HepG2 (cell line): ENCODE measurements at regions not wholly inside any gene's neighbourhood (a gene's known extent, or its start where the extent isn't known, plus 50 kb on each side); places are given as distances from the start of the nearest gene placed in this dataset.
A peak's percentile ranks its signal among the peaks of the same experiment; 100 is the strongest.

ENCODE experiments used
- ARID5B ChIP-seq: IDR thresholded peaks from 2 replicates; pipeline ENCODE4 v1.4.0; 2020; ENCODE audit warnings: mild to moderate bottlenecking, missing genetic modification reagents
- ARNT2 ChIP-seq: sonication (generic); formaldehyde crosslinking; IDR thresholded peaks from 2 replicates; pipeline ENCODE4 v1.8.0; 2022; ENCODE audit warnings: mild to moderate bottlenecking, low read depth, missing genetic modification reagents, moderate library complexity
- EP300 ChIP-seq, 3 experiments: sonication (generic) in 1 of 3; formaldehyde crosslinking in 1 of 3; IDR thresholded peaks; 2 replicates each; pipeline versions ENCODE4 v1.5.1 to v1.6.1; 2011 to 2020; ENCODE audit warnings: low read depth in 2 of 3, low read length in 2 of 3, borderline replicate concordance in 1 of 3, improper control_type of control experiment in 1 of 3, mild to moderate bottlenecking in 1 of 3, missing genetic modification reagents in 1 of 3, moderate library complexity in 1 of 3
- ESRRA ChIP-seq: sonication (generic); formaldehyde crosslinking; IDR thresholded peaks from 2 replicates; pipeline ENCODE4 v1.5.1; 2020; ENCODE audit warnings: mild to moderate bottlenecking, low read depth, missing genetic modification reagents
- FIP1L1 ChIP-seq: fragments of 200-400 bp; formaldehyde crosslinking; IDR thresholded peaks from 2 replicates; pipeline ENCODE4 v1.6.1; 2018; ENCODE audit warnings: low read depth, mild to moderate bottlenecking, low read length, moderate library complexity, borderline replicate concordance; ENCODE audit not compliant: insufficient read depth
- GPBP1L1 ChIP-seq: sonication (generic); formaldehyde crosslinking; IDR thresholded peaks from 2 replicates; pipeline ENCODE4 v1.5.0; 2020; ENCODE audit warnings: mild to moderate bottlenecking, missing genetic modification reagents
- HNRNPK ChIP-seq: fragments of 200-400 bp; formaldehyde crosslinking; IDR thresholded peaks from 2 replicates; pipeline ENCODE4 v1.6.1; 2018; ENCODE audit warnings: low read length, low read depth, moderate library complexity, mild to moderate bottlenecking; ENCODE audit not compliant: poor library complexity, severe bottlenecking
- MBD4 ChIP-seq: IDR thresholded peaks from 2 replicates; pipeline ENCODE4 v1.6.1; 2012; ENCODE audit warnings: low read length, inconsistent platforms, borderline replicate concordance
- NFIB ChIP-seq: sonication (generic); formaldehyde crosslinking; IDR thresholded peaks from 2 replicates; pipeline ENCODE4 v1.9.0; 2021; ENCODE audit warnings: missing genetic modification reagents, mild to moderate bottlenecking, borderline replicate concordance
- SRY ChIP-seq: sonication (generic); formaldehyde crosslinking; IDR thresholded peaks from 2 replicates; pipeline ENCODE4 v1.8.0; 2022; ENCODE audit warnings: mild to moderate bottlenecking, missing genetic modification reagents
- TAF15 ChIP-seq: fragments of 200-400 bp; formaldehyde crosslinking; IDR thresholded peaks from one replicate; pipeline ENCODE4 v1.6.1; 2018; ENCODE audit warnings: mild to moderate bottlenecking, low read depth, low read length; ENCODE audit not compliant: poor library complexity, severe bottlenecking
- TFDP2 ChIP-seq: sonication (generic); formaldehyde crosslinking; IDR thresholded peaks from 2 replicates; pipeline ENCODE4 v1.4.0; 2020; ENCODE audit warnings: missing genetic modification reagents
- XRCC5 ChIP-seq: fragments of 200-400 bp; formaldehyde crosslinking; optimal IDR thresholded peaks from 2 replicates; pipeline ENCODE3; 2017; ENCODE audit warnings: mild to moderate bottlenecking, low read length
- ZFP37 ChIP-seq: sonication (generic); formaldehyde crosslinking; IDR thresholded peaks from 2 replicates; pipeline ENCODE4 v1.4.0; 2020; ENCODE audit warnings: missing genetic modification reagents, borderline replicate concordance
- ZFYVE20 ChIP-seq: sonication (generic); formaldehyde crosslinking; IDR thresholded peaks from 2 replicates; pipeline ENCODE4 v1.8.0; 2023; ENCODE audit warnings: low read depth, mild to moderate bottlenecking, moderate library complexity, missing genetic modification reagents, borderline replicate concordance
- ZNF543 ChIP-seq: sonication (generic); formaldehyde crosslinking; IDR thresholded peaks from 2 replicates; pipeline ENCODE4 v1.4.0; 2020; ENCODE audit warnings: mild to moderate bottlenecking, missing genetic modification reagents
- ZNF557 ChIP-seq: sonication (generic); formaldehyde crosslinking; IDR thresholded peaks from 2 replicates; pipeline ENCODE4 v1.4.0; 2020; ENCODE audit warnings: missing genetic modification reagents
- ZNF589 ChIP-seq: sonication (generic); formaldehyde crosslinking; conservative IDR thresholded peaks from 2 replicates; pipeline ENCODE4 v1.8.0; 2022; ENCODE audit warnings: mild to moderate bottlenecking, moderate library complexity, missing genetic modification reagents
- ZNF678 ChIP-seq: sonication (generic); formaldehyde crosslinking; IDR thresholded peaks from 2 replicates; pipeline ENCODE4 v1.4.0; 2020; ENCODE audit warnings: mild to moderate bottlenecking, missing genetic modification reagents

- TF ChIP-seq TFDP2 (peak; percentile 81), ARNT2 (no peak; the same call in none of the 2 replicates), SRY (CRISPR knock-in tag) (peak; percentile 55; the same call in 1 of the 2 replicates), ZNF557 (CRISPR knock-in tag) (no peak), ARID5B (CRISPR knock-in tag) (peak; percentile 36; the same call in 1 of the 2 replicates), ESRRA (CRISPR knock-in tag) (peak; percentile 41; the same call in 1 of the 2 replicates), TAF15 (peak; percentile 86), HNRNPK (peak; percentile 20), FIP1L1 (no peak), NFIB (CRISPR knock-in tag) (no peak), ZNF678 (CRISPR knock-in tag) (peak; percentile 82; the same call in 1 of the 2 replicates), ZFP37 (CRISPR knock-in tag) (no peak), ZNF589 (CRISPR knock-in tag) (0 out of 2 replicates have a peak, but pooled peaks have one; percentile 73), ZFYVE20 (CRISPR knock-in tag) (no peak), EP300 (IDR thresholded peaks at IDR 0.05; ENCODE audit: low read depth in 2 of 2, low read length in 2 of 2) (no peak), EP300 (CRISPR knock-in tag; IDR thresholded peaks at IDR 0.05; ENCODE audit: borderline replicate concordance) (no peak), ZNF543 (CRISPR knock-in tag) (peak; percentile 23; the same call in 1 of the 2 replicates), GPBP1L1 (CRISPR knock-in tag) (no peak), MBD4 (no peak), XRCC5 (peak; percentile 64)
Measured at GRCh38 chr17:81345228-81346089, 49.8 kb upstream of the BAHCC1 start (continued).
